Astrocyte of the cerebellum (primary cell): ENCODE measurements at regions not wholly inside any gene's neighbourhood (a gene's known extent, or its start where the extent isn't known, plus 50 kb on each side); places are given as distances from the start of the nearest gene placed in this dataset.

Source experiments
- DNase-seq: peaks from one replicate; pipeline ENCODE4 v3.0.0-alpha.2; 2011; ENCODE audit warnings: low read depth
- H3K4me3 ChIP-seq: 2 replicates; pipeline ENCODE4 v1.5.1; 2011; ENCODE audit warnings: mild to moderate bottlenecking, low read depth, low read length, moderate library complexity
- CTCF ChIP-seq: IDR thresholded peaks from 2 replicates; pipeline ENCODE4 v1.5.1; 2012; ENCODE audit warnings: low read length, low read depth, moderate library complexity, mild to moderate bottlenecking; ENCODE audit errors: missing control alignments
- in situ Hi-C: cut with HindIII; loops from 2 replicates; pipeline ENCODE4 v1.10.0; 2017; ENCODE audit warnings: low sequenced_read_pairs

- in situ Hi-C loops, result no loop called here
- H3K4me3 ChIP-seq, result no peak overlapping the region
- TF ChIP-seq CTCF, result no peak
- no peak for DNase-seq
Measured at GRCh38 chr9:101897196-101897595, 158.7 kb upstream of the GRIN3A start.

GRCh38 chr9:101893661-101894646 lies 155.5 kb upstream of the GRIN3A start:
- in situ Hi-C loops, result no loop called here
- no peak overlapping the region for H3K4me3 ChIP-seq
- no peak for TF ChIP-seq CTCF
- no peak for DNase-seq

- no peak for DNase-seq
- H3K4me3 ChIP-seq, result no peak overlapping the region
- no peak for TF ChIP-seq CTCF
- in situ Hi-C loops, result no loop called here
Measured at GRCh38 chr9:101881508-101881907, 143.1 kb upstream of the GRIN3A start.

- no peak for TF ChIP-seq CTCF
- in situ Hi-C loops, result no loop called here
- no peak overlapping the region for H3K4me3 ChIP-seq
- DNase-seq, result no peak
Measured at GRCh38 chr9:101880846-101881245, 142.4 kb upstream of the GRIN3A start.

- no peak for DNase-seq
- no peak overlapping the region for H3K4me3 ChIP-seq
- in situ Hi-C loops, result no loop called here
Measured at GRCh38 chr9:101878734-101879133, 140.3 kb upstream of the GRIN3A start.

GRCh38 chr9:101877439-101877838 lies 139.0 kb upstream of the GRIN3A start:
- in situ Hi-C loops, result no loop called here
- TF ChIP-seq CTCF, result no peak
- no peak for DNase-seq
- H3K4me3 ChIP-seq, result no peak overlapping the region

More at GRCh38 chr9:101878734-101879133, 140.3 kb upstream of the GRIN3A start:
- TF ChIP-seq CTCF, result no peak
